GM18951 (cell line): ENCODE measurements at regions not wholly inside any gene's neighbourhood (a gene's known extent, or its start where the extent isn't known, plus 50 kb on each side); places are given as distances from the start of the nearest gene placed in this dataset.

Experiments used
- POLR2A ChIP-seq: IDR thresholded peaks from 4 replicates; pipeline ENCODE4 v1.6.1; 2011; ENCODE audit warnings: mild to moderate bottlenecking; ENCODE audit not compliant: insufficient read length, insufficient read depth; ENCODE audit errors: extremely low read depth
- in situ Hi-C: fragments of 300-500 bp; cut with MboI; formaldehyde crosslinking; loops from one replicate; pipeline ENCODE4 v1.12.0; 2022; ENCODE audit warnings: low sequenced_read_pairs, mixed read lengths, inconsistent platforms; ENCODE audit not compliant: unreplicated experiment

DNA sequence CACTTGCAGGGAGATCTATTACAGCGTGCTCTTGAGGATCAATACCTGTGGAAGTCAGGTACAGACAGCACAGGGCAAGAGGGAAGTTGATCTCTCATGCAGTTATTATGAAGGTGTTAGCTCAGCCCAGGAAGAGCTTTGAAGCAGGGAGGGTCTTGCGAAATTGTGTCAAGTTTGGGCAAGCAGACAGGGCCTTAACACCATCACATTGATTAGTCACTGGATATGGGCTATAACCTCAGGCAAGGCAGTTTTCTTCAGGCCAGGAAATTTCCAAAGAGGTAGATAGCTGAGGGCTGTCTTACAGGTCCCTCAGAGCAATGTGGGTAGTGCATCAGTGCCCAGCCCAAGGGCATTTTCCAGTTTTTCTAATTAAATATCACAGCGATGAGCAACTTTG lies 643.8 kb downstream of the DHX35 start:
- in situ Hi-C loops, result no loop called here
- no peak for TF ChIP-seq POLR2A

DNA sequence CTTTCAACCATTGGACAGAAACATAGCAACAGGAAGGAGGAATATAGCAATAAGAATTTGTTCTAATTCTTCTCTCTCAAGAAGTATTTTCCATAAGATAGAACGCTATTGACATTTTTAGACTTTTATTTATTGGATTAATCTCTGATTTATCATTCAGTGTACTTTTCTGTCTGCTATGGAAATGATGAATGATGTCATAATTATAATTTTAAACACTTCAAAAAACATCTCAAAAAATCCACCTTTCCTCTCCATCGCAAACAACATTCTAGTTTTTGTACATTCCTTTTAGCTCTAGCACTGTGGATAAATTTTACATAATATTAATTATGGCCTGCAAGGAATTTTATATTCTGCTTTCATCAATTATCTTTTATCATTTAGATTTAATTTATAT lies 643.2 kb downstream of the DHX35 start:
- no peak for TF ChIP-seq POLR2A
- in situ Hi-C loops, result no loop called here

DNA sequence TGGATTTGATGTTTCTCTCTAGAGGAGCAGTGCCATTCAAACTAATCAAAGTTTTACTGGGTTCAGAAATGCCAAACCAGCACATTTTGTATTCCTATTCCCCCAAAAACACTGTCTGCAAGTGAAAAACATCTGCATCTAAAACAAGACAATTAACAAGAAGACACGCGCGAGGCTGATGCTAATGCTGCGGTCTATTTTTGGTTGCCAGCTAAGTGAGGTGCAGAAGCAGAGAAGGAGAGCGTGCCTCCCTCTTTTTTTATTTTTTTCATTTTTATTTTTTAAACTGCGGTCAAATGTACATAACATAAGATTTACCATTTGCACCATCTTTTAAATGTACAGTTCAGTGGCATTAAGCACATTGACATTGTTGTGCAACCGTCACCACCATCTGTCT lies 641.1 kb downstream of the DHX35 start:
- no peak for TF ChIP-seq POLR2A
- in situ Hi-C loops, result no loop called here

DNA sequence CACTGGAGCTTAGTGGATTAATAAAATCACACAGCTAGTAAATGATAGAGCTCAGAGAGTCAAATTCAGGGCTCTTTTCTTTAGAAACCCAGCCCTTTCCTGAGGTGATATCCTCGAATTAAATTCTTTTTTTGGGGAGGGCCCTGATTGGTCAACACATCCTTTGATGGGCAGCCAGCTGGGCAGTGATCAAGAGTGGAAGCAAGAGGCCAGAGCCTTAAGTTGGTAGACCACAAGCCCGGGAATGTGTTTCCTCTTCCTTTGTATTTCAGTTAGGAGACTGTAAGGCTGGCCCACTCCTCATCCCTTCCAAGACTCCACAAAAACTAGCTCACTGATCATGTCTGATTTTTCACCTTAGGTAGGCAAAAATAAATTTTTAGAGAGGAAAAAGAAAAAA lies 640.5 kb downstream of the DHX35 start:
- in situ Hi-C loops, result no loop called here
- TF ChIP-seq POLR2A, result no peak

DNA sequence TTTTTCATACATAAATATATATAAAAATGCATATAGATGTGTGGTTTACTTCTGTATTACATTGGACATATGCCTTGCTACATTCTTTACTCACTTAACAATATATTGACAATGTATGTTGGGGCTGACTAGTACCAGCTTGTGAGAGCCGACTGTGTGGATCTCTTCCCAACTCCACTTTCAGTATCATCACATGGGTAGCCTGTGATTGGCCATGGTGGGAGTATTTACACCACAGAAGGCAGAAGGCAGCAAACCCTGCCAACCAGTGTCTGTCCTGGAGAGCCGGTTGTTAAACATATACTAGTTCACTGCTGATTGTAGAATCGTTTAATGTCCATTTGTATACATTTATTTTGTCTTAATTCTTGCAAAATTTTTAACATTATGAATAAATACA lies 638.7 kb downstream of the DHX35 start:
- TF ChIP-seq POLR2A, result no peak
- in situ Hi-C loops, result no loop called here

DNA sequence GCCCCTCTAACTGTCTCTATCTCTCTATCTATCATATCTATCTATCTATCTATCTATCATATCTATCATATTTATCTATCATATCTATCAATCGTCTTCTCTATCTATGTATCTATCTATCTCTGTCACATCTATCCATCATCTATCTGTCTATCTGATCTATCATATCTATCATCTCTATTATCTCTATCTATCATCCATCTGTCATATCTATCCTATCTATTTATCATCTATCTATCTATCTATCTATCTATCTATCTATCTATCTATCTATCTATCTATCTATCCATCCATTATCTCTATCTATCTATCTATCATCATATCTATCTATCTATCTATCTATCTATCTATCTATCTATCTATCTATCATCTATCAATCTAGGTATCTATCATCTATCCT lies 638.0 kb downstream of the DHX35 start:
- TF ChIP-seq POLR2A, result no peak
- in situ Hi-C loops, result no loop called here

DNA sequence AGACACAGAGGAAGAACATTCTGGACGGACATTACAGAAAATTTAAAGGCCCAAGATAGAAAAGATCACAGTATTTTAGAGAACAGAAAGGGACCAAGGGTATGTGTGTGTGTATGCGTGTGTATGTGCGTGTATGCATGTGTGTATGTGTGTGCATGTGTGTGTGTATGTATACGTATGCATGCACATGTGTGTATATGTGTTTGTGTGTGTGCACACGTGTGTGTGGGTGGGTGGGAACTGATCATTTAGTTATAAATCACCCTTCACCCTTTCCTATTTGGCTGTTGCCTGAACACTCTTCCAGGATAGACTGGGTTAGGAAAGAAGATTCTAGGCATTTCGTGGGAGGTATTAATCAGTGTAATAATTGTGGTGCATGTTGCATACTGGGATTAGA lies 634.4 kb downstream of the DHX35 start:
- in situ Hi-C loops, result no loop called here
- TF ChIP-seq POLR2A, result no peak

DNA sequence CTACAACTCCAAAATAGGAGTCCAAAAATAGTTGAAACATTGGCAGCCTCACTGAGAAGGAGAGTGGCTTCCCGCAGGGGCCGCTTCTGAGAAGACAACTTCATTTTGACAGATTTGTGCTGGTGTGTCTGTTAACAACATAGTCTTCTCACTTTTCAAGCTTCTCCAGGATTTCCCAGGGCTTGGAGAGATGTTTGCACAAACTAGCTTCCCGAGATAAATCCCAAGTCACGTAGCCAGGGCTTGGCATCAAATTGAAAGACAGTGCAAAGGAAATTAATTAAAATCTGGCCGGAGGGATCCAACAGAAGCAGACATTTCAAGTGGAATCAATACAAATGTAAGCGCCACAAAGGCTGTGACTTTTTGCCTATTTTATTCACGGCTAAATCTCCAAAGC lies 630.2 kb downstream of the DHX35 start:
- no peak for TF ChIP-seq POLR2A
- in situ Hi-C loops, result no loop called here

- TF ChIP-seq POLR2A, result no peak
- in situ Hi-C loops, result no loop called here
These were observed 626.1 kb downstream of the DHX35 start for GRCh38 chr20:39588148-39588757.

- in situ Hi-C loops, result no loop called here
- TF ChIP-seq POLR2A, result no peak
These were observed 618.9 kb downstream of the DHX35 start for GRCh38 chr20:39581034-39581433.

DNA sequence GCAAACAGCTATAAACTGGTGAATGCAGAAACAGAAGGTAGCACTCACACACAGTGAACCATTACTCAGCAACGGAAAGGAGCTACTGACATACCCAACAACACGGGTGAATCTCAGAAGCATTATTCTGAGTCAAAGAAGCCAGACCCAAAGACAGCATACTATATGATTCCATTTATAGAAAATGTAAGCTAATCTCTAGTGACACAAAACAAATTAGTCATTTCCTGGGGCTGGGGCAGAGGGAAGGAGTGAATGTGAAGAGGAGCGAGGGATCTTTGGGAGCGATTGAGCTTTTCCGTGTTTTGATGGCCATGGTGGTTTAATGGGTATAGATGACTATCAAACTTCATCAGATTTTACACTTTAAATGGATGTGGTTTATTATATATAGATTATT lies 614.6 kb downstream of the DHX35 start:
- no peak for TF ChIP-seq POLR2A
- in situ Hi-C loops, result no loop called here

- no peak for TF ChIP-seq POLR2A
- in situ Hi-C loops, result no loop called here
These were observed 611.9 kb downstream of the DHX35 start for GRCh38 chr20:39574061-39574460.

- in situ Hi-C loops, result no loop called here
- no peak for TF ChIP-seq POLR2A
These were observed 609.0 kb downstream of the DHX35 start for GRCh38 chr20:39571171-39571570.

GRCh38 chr20:39568109-39568508 lies 606.0 kb downstream of the DHX35 start:
- in situ Hi-C loops, result no loop called here
- TF ChIP-seq POLR2A, result no peak

DNA sequence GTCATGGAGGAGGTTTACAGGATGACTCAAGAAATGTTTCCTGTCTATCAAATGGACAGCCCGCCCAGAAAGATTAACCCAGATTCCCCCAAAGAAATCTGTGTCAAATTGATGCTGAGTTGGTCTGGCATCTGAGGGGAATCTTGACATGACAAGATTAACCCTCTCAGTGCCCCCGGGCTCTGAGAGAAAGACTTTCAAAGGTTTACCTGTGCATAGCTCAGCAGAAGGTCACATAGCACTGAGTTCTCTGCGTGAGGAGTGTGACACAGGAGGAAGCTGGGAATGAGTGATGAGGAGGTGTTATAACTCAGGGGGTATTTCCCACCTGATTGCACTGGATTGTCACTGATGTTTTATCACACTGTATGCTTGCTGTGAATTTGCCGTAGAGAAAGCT lies 601.2 kb downstream of the DHX35 start:
- no peak for TF ChIP-seq POLR2A
- in situ Hi-C loops, result no loop called here
